ENCODE measurements at regions not wholly inside any gene's neighbourhood (a gene's known extent, or its start where the extent isn't known, plus 50 kb on each side); places are given as distances from the start of the nearest gene placed in this dataset.

DNA sequence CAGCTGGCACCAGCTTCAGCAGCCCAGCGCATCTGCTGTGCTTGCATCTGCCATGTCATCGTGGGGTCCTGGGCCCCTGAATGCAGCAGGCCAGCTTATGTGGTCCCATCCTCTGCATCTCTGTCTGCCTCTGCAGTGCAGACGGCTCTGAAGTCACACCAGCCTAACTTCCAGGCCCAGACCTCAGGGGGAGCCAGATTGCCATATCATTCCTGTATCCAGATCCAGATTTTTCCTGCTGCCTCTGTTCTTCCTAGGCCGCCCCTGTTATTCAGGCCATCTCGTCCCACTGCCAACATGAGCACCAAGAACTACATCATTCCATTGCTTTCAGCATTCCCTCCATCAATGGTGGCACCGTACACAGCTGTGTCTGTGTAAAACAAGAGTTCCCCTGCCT, 571.6 kb downstream of the UQCRFS1 start:
- TF ChIP-seq EZH2phosphoT487 (IDR thresholded peaks at IDR 0.05; ENCODE audit: borderline replicate concordance): no peak
- TF ChIP-seq, protein P1, sequence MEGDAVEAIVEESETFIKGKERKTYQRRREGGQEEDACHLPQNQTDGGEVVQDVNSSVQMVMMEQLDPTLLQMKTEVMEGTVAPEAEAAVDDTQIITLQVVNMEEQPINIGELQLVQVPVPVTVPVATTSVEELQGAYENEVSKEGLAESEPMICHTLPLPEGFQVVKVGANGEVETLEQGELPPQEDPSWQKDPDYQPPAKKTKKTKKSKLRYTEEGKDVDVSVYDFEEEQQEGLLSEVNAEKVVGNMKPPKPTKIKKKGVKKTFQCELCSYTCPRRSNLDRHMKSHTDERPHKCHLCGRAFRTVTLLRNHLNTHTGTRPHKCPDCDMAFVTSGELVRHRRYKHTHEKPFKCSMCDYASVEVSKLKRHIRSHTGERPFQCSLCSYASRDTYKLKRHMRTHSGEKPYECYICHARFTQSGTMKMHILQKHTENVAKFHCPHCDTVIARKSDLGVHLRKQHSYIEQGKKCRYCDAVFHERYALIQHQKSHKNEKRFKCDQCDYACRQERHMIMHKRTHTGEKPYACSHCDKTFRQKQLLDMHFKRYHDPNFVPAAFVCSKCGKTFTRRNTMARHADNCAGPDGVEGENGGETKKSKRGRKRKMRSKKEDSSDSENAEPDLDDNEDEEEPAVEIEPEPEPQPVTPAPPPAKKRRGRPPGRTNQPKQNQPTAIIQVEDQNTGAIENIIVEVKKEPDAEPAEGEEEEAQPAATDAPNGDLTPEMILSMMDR (conservative IDR thresholded peaks at IDR 0.05; ENCODE audit: low read length): no peak

Measured in Loucy (cell line).